NAMALWA (cell line): ENCODE measurements at regions not wholly inside any gene's neighbourhood (a gene's known extent, or its start where the extent isn't known, plus 50 kb on each side); places are given as distances from the start of the nearest gene placed in this dataset.
A peak's percentile ranks its signal among the peaks of the same experiment; 100 is the strongest.
"Not testable (repeated sequence)": the region's sequence is repeated elsewhere in the genome, so short reads cannot be mapped to it uniquely, and the experiment has no call there.

Experiments
- DNase-seq: peaks from one replicate; pipeline ENCODE4 v3.0.0-alpha.2; 2015; ENCODE audit warnings: low spot score

- no peak for DNase-seq
Measured at GRCh38 chr3:76532158-76532822, 507.6 kb upstream of the ROBO2 start.

- not testable (repeated sequence) for DNase-seq
Measured at GRCh38 chr3:76533710-76534109, 506.2 kb upstream of the ROBO2 start.

GRCh38 chr3:76537857-76538256, 502.0 kb upstream of the ROBO2 start:
- DNase-seq: not testable (repeated sequence)

GRCh38 chr3:76547674-76548073, 492.2 kb upstream of the ROBO2 start:
- no peak for DNase-seq

GRCh38 chr3:76550522-76551201, 489.2 kb upstream of the ROBO2 start:
- no peak for DNase-seq

GRCh38 chr3:76551739-76552138, 488.2 kb upstream of the ROBO2 start:
- no peak for DNase-seq

- DNase-seq: no peak
Measured at GRCh38 chr3:76552653-76553052, 487.2 kb upstream of the ROBO2 start.

GRCh38 chr3:76554707-76555106, 485.2 kb upstream of the ROBO2 start:
- no peak for DNase-seq

GRCh38 chr3:76561494-76562236, 478.2 kb upstream of the ROBO2 start:
- no peak for DNase-seq

- no peak for DNase-seq
Measured at GRCh38 chr3:76565496-76566210, 474.2 kb upstream of the ROBO2 start.

GRCh38 chr3:76566211-76566534, 473.7 kb upstream of the ROBO2 start:
- DNase-seq: no peak

GRCh38 chr3:76566904-76567303, 473.0 kb upstream of the ROBO2 start:
- no peak for DNase-seq

- peak; percentile 15 for DNase-seq
Measured at GRCh38 chr3:76570436-76571057, 469.4 kb upstream of the ROBO2 start.

- DNase-seq: no peak
Measured at GRCh38 chr3:76576201-76576600, 463.7 kb upstream of the ROBO2 start.

- DNase-seq: no peak
Measured at GRCh38 chr3:76582098-76582497, 457.8 kb upstream of the ROBO2 start.

- no peak for DNase-seq
Measured at GRCh38 chr3:76582632-76583378, 457.1 kb upstream of the ROBO2 start.

- DNase-seq: peak; percentile 1
Measured at GRCh38 chr3:76585794-76586392, 454.0 kb upstream of the ROBO2 start.

- no peak for DNase-seq
Measured at GRCh38 chr3:76586471-76586870, 453.4 kb upstream of the ROBO2 start.

GRCh38 chr3:76610150-76610549, 429.7 kb upstream of the ROBO2 start:
- DNase-seq: no peak

GRCh38 chr3:76615719-76616118, 424.2 kb upstream of the ROBO2 start:
- no peak for DNase-seq

- DNase-seq: no peak
Measured at GRCh38 chr3:76624164-76624563, 415.7 kb upstream of the ROBO2 start.
